T-cell (primary cell): ENCODE measurements at regions not wholly inside any gene's neighbourhood (a gene's known extent, or its start where the extent isn't known, plus 50 kb on each side); places are given as distances from the start of the nearest gene placed in this dataset.

Experiments used
- ATAC-seq, 4 experiments: fragments of 200-7000 bp in 3 of 4; fragments of 150-1000 bp in 1 of 4; cut with Tn5 transposase; replicated peaks in 1 of 4; 1 replicate in 3 of 4; 2 replicates in 1 of 4; pipeline ENCODE4 v1.10.0; 2021; ENCODE audit warnings: moderate library complexity in 3 of 4, mild to moderate bottlenecking in 2 of 4, moderate number of reproducible peaks in 1 of 4
- CTCF ChIA-PET, 2 donors: fragments of 300-600 bp; sonication (Branson Sonifier 250); formaldehyde crosslinking; loops; one replicate each; lab custom pipeline; 2022; ENCODE audit warnings: antibody characterized with exemption in 2 of 2; lab: Charles Lee
- POLR2A ChIA-PET, 2 donors: fragments of 300-600 bp; sonication (Branson Sonifier 250); formaldehyde crosslinking; loops; one replicate each; lab custom pipeline; 2022; ENCODE audit warnings: antibody characterized with exemption in 2 of 2; lab: Charles Lee
- DNase-seq, 35 experiments: peaks; one replicate each; pipeline versions ENCODE4 v3.0.0 to v3.0.0-alpha.2; 2013 to 2023
- H3K27ac ChIP-seq: one replicate; pipeline ENCODE4 v1.5.1; 2013; ENCODE audit warnings: low read length
- H3K27me3 ChIP-seq, 2 experiments: replicated peaks in 1 of 2; 1 replicate in 1 of 2; 2 replicates in 1 of 2; pipeline versions ENCODE4 v1.6.1 to v1.7.0; 2013; ENCODE audit warnings: low read length in 1 of 2, mixed read lengths in 1 of 2; ENCODE audit not compliant: control insufficient read depth in 2 of 2, insufficient read depth in 2 of 2; ENCODE audit errors: extremely low read depth in 1 of 2
- H3K36me3 ChIP-seq, 2 donors: 1 replicate in 1 of 2; 2 replicates in 1 of 2; pipeline versions ENCODE4 v1.6.1 to v1.7.0; 2013; ENCODE audit warnings: low read length in 1 of 2; ENCODE audit not compliant: control insufficient read depth in 2 of 2, insufficient read depth in 1 of 2; ENCODE audit errors: extremely low read depth in 1 of 2
- H3K4me1 ChIP-seq, 2 experiments: 1 replicate in 1 of 2; 2 replicates in 1 of 2; pipeline versions ENCODE4 v1.6.1 to v1.7.0; 2013; ENCODE audit warnings: low read length in 2 of 2, mixed read lengths in 1 of 2; ENCODE audit not compliant: insufficient read depth in 2 of 2, control insufficient read depth in 1 of 2; ENCODE audit errors: extremely low read depth in 1 of 2
- H3K4me3 ChIP-seq, 2 donors: 1 replicate in 1 of 2; 2 replicates in 1 of 2; pipeline versions ENCODE4 v1.5.1 to v1.7.0; 2013; ENCODE audit warnings: mild to moderate bottlenecking in 2 of 2, low read length in 1 of 2, moderate library complexity in 1 of 2; ENCODE audit not compliant: control insufficient read depth in 1 of 2; ENCODE audit errors: extremely low read depth in 1 of 2
- H3K9me3 ChIP-seq: 2 replicates; pipeline ENCODE4 v1.7.0; 2013
- H3K27ac Mint-ChIP-seq, 2 donors: one replicate each; pipeline ENCODE4 v1.8.0; 2020 to 2021; ENCODE audit warnings: mild to moderate bottlenecking in 2 of 2, mixed read lengths in 2 of 2
- H3K27me3 Mint-ChIP-seq, 2 donors: one replicate each; pipeline ENCODE4 v1.8.0; 2021 to 2022; ENCODE audit warnings: mixed read lengths in 2 of 2
- H3K36me3 Mint-ChIP-seq: one replicate; pipeline ENCODE4 v1.8.0; 2021; ENCODE audit warnings: mixed read lengths
- H3K4me1 Mint-ChIP-seq, 3 donors: one replicate each; pipeline ENCODE4 v1.8.0; 2020 to 2022; ENCODE audit warnings: mixed read lengths in 3 of 3, mild to moderate bottlenecking in 1 of 3
- H3K4me3 Mint-ChIP-seq, 3 donors: one replicate each; pipeline ENCODE4 v1.8.0; 2020 to 2022; ENCODE audit warnings: mild to moderate bottlenecking in 3 of 3, mixed read lengths in 3 of 3, moderate library complexity in 3 of 3
- H3K9me3 Mint-ChIP-seq, 3 donors: one replicate each; pipeline ENCODE4 v1.8.0; 2020 to 2022; ENCODE audit warnings: mixed read lengths in 3 of 3
- WGBS: methylation state at CpG from one replicate; pipeline ENCODE4 v1.1.5; 2013; ENCODE audit warnings: missing lambda C conversion rate; ENCODE audit not compliant: insufficient coverage; 5-methylcytosine and 5-hydroxymethylcytosine counted together

DNA sequence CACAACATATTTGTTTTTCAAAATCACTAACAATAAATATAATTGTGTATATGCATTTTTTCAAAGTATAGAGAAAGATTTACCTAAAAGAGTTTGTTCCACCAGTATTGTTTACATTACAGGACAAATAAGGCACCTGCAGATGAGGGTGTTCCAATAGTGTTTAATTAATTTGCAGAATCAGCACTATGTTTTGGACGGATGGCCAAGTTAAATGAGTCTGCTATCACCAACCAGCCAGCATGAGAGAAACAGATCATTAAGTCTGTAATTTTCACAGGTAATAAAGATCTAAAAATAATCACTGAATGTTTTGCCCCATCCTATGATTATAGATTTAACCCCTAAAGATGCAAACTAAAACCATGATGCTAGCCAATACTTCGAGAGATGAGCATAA, 2247.0 kb downstream of the NCAM2 start:
- no peak for DNase-seq
- H3K4me3 Mint-ChIP-seq, result no peak overlapping the region
- no peak overlapping the region for H3K27ac Mint-ChIP-seq
- POLR2A ChIA-PET, result no interaction called here
- Histone ChIP-seq H3K4me3 (no peak overlapping the region), H3K27me3 (no peaks in the 10 kb centered on the region), H3K27ac (no peak overlapping the region), H3K4me1 (no peaks in the 10 kb centered on the region), H3K9me3 (no peaks in the 10 kb centered on the region), H3K36me3 (no peaks in the 10 kb centered on the region)
- no peaks in the 10 kb centered on the region for H3K4me1 Mint-ChIP-seq
- ATAC-seq, result no peak
- H3K27me3 Mint-ChIP-seq, result no peaks in the 10 kb centered on the region
- WGBS, result no CpG with 5 or more reads among the region's 2 CpGs
- H3K9me3 Mint-ChIP-seq, result peaks cover under 1 to 6% (median 4%) of the 10 kb centered on the region in 3 donors
- H3K36me3 Mint-ChIP-seq, result no peaks in the 10 kb centered on the region
- CTCF ChIA-PET, result no interaction called here

DNA sequence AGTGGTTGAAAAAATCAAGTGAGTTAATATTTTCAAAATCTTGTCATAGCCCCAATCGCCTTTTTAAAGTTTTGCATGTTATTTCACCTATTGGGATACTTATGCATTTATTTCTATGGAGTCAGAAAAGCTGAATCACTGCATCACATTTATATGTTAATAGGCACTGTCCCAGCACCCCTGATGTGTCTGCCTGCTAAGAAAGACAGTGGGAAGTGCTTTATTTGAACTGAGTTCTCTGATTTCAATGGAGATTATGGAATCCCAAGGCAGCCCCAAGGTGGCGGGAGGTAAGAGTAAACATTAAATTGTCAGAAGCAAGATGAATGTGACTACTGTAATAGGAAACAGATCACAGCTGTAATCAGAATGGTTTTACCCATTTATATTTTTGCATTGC, 2225.7 kb downstream of the NCAM2 start:
- no peaks in the 10 kb centered on the region for H3K36me3 Mint-ChIP-seq
- Histone ChIP-seq H3K4me3 (no peak overlapping the region), H3K4me1 (no peaks in the 10 kb centered on the region), H3K36me3 (no peaks in the 10 kb centered on the region), H3K9me3 (no peaks in the 10 kb centered on the region), H3K27me3 (no peaks in the 10 kb centered on the region), H3K27ac (no peak overlapping the region)
- ATAC-seq (no peak), DNase-seq (no peak)
- H3K4me3 Mint-ChIP-seq, result no peak overlapping the region
- WGBS, result no CpG with 5 or more reads among the region's 2 CpGs
- POLR2A ChIA-PET, result no interaction called here
- H3K9me3 Mint-ChIP-seq, result peaks cover 0 to 2% (median 0%) of the 10 kb centered on the region in 3 donors
- no peaks in the 10 kb centered on the region for H3K4me1 Mint-ChIP-seq
- H3K27ac Mint-ChIP-seq, result no peak overlapping the region
- H3K27me3 Mint-ChIP-seq, result no peaks in the 10 kb centered on the region
- CTCF ChIA-PET, result no interaction called here

DNA sequence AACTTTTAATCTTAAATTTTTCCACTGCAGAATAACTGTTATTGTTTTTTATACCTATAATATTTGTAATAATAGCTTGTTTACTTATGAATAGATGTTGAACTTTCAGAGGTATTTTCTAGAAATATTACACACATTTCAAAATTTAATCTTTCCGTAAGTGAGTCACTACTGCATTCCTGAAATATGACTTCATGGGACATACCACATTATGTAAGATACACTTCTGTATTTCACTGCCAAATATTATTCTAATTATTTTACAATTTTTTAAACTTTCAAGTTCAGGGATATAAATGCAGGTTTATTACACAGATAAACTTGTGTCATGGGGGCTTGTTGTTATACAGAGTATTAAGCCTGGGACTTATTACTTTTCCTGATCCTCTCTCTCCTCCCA, 2220.5 kb downstream of the NCAM2 start:
- no CpG with 5 or more reads among the region's 1 CpG for WGBS
- Mint-ChIP-seq H3K4me1 (no peaks in the 10 kb centered on the region), H3K4me3 (no peak overlapping the region), H3K36me3 (no peaks in the 10 kb centered on the region), H3K27me3 (no peaks in the 10 kb centered on the region), H3K27ac (no peak overlapping the region), H3K9me3 (peaks cover 5 to 8% (median 7%) of the 10 kb centered on the region in 3 donors)
- H3K36me3 ChIP-seq, result no peaks in the 10 kb centered on the region
- H3K4me1 ChIP-seq, result no peaks in the 10 kb centered on the region
- no peak overlapping the region for H3K4me3 ChIP-seq
- DNase-seq, result no peak
- ChIA-PET CTCF (no interaction called here), POLR2A (interaction anchor here in 1 of 2 donors (0.5 kb wide), 1 partner anchor 52 kb away, joined by 3 read pairs; no protein-coding TSS in a partner anchor)
- ATAC-seq, result no peak
- no peaks in the 10 kb centered on the region for H3K27me3 ChIP-seq
- no peaks in the 10 kb centered on the region for H3K9me3 ChIP-seq
- H3K27ac ChIP-seq, result no peak overlapping the region

- WGBS, result no CpG with 5 or more reads among the region's 1 CpG
- H3K27me3 Mint-ChIP-seq, result no peaks in the 10 kb centered on the region
Measured at GRCh38 chr21:23217597-23217996, 2219.4 kb downstream of the NCAM2 start.

GRCh38 chr21:23215261-23215660, 2217.1 kb downstream of the NCAM2 start:
- no peak overlapping the region for H3K4me3 ChIP-seq
- H3K27me3 ChIP-seq, result no peaks in the 10 kb centered on the region
- CTCF ChIA-PET, result no interaction called here
- no peaks in the 10 kb centered on the region for H3K27me3 Mint-ChIP-seq
- H3K9me3 ChIP-seq, result no peaks in the 10 kb centered on the region
- H3K36me3 ChIP-seq, result no peaks in the 10 kb centered on the region
- no CpG with 5 or more reads among the region's 1 CpG for WGBS
- H3K27ac ChIP-seq, result no peak overlapping the region
- H3K4me3 Mint-ChIP-seq, result no peak overlapping the region
- ATAC-seq (no peak), DNase-seq (no peak)
- H3K9me3 Mint-ChIP-seq, result peaks cover 8 to 20% (median 14%) of the 10 kb centered on the region in 3 donors
- no peak overlapping the region for H3K27ac Mint-ChIP-seq
- no peaks in the 10 kb centered on the region for H3K4me1 ChIP-seq
- H3K36me3 Mint-ChIP-seq, result no peaks in the 10 kb centered on the region
- POLR2A ChIA-PET, result no interaction called here
- H3K4me1 Mint-ChIP-seq, result no peaks in the 10 kb centered on the region

More at GRCh38 chr21:23217597-23217996, 2219.4 kb downstream of the NCAM2 start:
- Histone ChIP-seq H3K27ac (no peak overlapping the region), H3K4me3 (no peak overlapping the region), H3K4me1 (no peaks in the 10 kb centered on the region), H3K27me3 (no peaks in the 10 kb centered on the region), H3K36me3 (no peaks in the 10 kb centered on the region), H3K9me3 (no peaks in the 10 kb centered on the region)
- Mint-ChIP-seq H3K27ac (no peak overlapping the region), H3K4me3 (no peak overlapping the region), H3K9me3 (peaks cover 8 to 13% (median 11%) of the 10 kb centered on the region in 3 donors), H3K36me3 (no peaks in the 10 kb centered on the region), H3K4me1 (no peaks in the 10 kb centered on the region)
- no peak for ATAC-seq
- ChIA-PET POLR2A (no interaction called here), CTCF (no interaction called here)
- DNase-seq, result no peak
